PFSK-1 (cell line): ENCODE measurements at regions not wholly inside any gene's neighbourhood (a gene's known extent, or its start where the extent isn't known, plus 50 kb on each side); places are given as distances from the start of the nearest gene placed in this dataset.

Experiments
- POLR2AphosphoS5 ChIP-seq: IDR thresholded peaks from 2 replicates; pipeline ENCODE4 v1.6.1; 2012; ENCODE audit warnings: low read depth, mild to moderate bottlenecking, control low read depth, low read length, moderate library complexity
- SIN3A ChIP-seq: IDR thresholded peaks from 2 replicates; pipeline ENCODE4 v1.6.1; 2012; ENCODE audit warnings: mild to moderate bottlenecking, low read length, moderate library complexity, borderline replicate concordance; ENCODE audit not compliant: insufficient read depth
- TAF1 ChIP-seq: IDR thresholded peaks from 2 replicates; pipeline ENCODE4 v1.6.1; 2012; ENCODE audit warnings: low read length, control low read depth, borderline replicate concordance; ENCODE audit not compliant: insufficient read depth
- TF ChIP-seq, protein P1 (sequence below), 2 experiments: IDR thresholded peaks; 2 replicates each; pipeline versions ENCODE4 v1.6.1 to v1.8.0; 2011 to 2012; ENCODE audit warnings: low read depth in 2 of 2, low read length in 2 of 2, control low read depth in 1 of 2, inconsistent platforms in 1 of 2, mild to moderate bottlenecking in 1 of 2, moderate library complexity in 1 of 2; ENCODE audit not compliant: insufficient read depth in 1 of 2

DNA sequence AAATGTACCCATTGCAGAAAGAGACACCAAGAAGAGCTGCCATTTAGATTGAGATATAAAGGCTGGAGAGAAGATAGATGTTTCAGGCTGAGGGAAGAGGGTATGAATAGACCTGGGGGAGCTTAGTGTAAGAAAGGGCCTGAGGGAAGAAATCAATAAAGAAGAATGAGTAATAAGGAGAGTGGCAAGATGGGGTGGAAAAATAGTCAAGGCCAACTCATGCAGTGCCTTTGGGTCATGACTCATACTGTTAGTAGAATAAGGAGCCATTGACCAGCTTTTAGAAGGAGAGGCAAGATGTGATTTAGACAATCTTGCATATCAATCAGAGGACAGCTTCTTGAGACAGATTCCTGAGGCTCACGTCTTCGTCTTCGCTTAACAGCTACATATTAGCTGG is 287.5 kb downstream of the DUSP6 start:
- TF ChIP-seq SIN3A (no peak), TAF1 (no peak), POLR2AphosphoS5 (no peak)
- TF ChIP-seq, protein P1, sequence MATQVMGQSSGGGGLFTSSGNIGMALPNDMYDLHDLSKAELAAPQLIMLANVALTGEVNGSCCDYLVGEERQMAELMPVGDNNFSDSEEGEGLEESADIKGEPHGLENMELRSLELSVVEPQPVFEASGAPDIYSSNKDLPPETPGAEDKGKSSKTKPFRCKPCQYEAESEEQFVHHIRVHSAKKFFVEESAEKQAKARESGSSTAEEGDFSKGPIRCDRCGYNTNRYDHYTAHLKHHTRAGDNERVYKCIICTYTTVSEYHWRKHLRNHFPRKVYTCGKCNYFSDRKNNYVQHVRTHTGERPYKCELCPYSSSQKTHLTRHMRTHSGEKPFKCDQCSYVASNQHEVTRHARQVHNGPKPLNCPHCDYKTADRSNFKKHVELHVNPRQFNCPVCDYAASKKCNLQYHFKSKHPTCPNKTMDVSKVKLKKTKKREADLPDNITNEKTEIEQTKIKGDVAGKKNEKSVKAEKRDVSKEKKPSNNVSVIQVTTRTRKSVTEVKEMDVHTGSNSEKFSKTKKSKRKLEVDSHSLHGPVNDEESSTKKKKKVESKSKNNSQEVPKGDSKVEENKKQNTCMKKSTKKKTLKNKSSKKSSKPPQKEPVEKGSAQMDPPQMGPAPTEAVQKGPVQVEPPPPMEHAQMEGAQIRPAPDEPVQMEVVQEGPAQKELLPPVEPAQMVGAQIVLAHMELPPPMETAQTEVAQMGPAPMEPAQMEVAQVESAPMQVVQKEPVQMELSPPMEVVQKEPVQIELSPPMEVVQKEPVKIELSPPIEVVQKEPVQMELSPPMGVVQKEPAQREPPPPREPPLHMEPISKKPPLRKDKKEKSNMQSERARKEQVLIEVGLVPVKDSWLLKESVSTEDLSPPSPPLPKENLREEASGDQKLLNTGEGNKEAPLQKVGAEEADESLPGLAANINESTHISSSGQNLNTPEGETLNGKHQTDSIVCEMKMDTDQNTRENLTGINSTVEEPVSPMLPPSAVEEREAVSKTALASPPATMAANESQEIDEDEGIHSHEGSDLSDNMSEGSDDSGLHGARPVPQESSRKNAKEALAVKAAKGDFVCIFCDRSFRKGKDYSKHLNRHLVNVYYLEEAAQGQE (IDR thresholded peaks at IDR 0.05; ENCODE audit: insufficient read depth in 1 of 2, low read depth in 2 of 2, low read length in 2 of 2), result no peak
